Chondrocyte (in vitro differentiated cells): ENCODE measurements at regions not wholly inside any gene's neighbourhood (a gene's known extent, or its start where the extent isn't known, plus 50 kb on each side); places are given as distances from the start of the nearest gene placed in this dataset.
"Not testable (repeated sequence)": the region's sequence is repeated elsewhere in the genome, so short reads cannot be mapped to it uniquely, and the experiment has no call there.

ENCODE experiments used
- DNase-seq: peaks from one replicate; pipeline ENCODE4 v3.0.0; 2021; ENCODE audit warnings: mixed read lengths, low spot score
- H3K27ac Mint-ChIP-seq: one replicate; pipeline ENCODE4 v1.8.0; 2021; ENCODE audit warnings: mild to moderate bottlenecking, moderate library complexity, mixed read lengths; ENCODE audit not compliant: unreplicated experiment
- H3K27me3 Mint-ChIP-seq: 2 replicates; pipeline ENCODE4 v1.8.0; 2021; ENCODE audit warnings: low read depth, mixed read lengths
- H3K36me3 Mint-ChIP-seq: 2 replicates; pipeline ENCODE4 v1.8.0; 2021; ENCODE audit warnings: low read depth, mixed read lengths
- H3K4me1 Mint-ChIP-seq: 2 replicates; pipeline ENCODE4 v1.8.0; 2021; ENCODE audit warnings: low read depth, mild to moderate bottlenecking, mixed read lengths
- H3K4me3 Mint-ChIP-seq: one replicate; pipeline ENCODE4 v1.8.0; 2021; ENCODE audit warnings: mild to moderate bottlenecking, moderate library complexity, mixed read lengths; ENCODE audit not compliant: unreplicated experiment
- H3K9me3 Mint-ChIP-seq: 2 replicates; pipeline ENCODE4 v1.8.0; 2021; ENCODE audit warnings: low read depth, mixed read lengths
- CTCF ChIP-seq: fragments of 200-600 bp; sonication (generic); IDR thresholded peaks from 2 replicates; pipeline ENCODE4 v1.5.0; 2021; ENCODE audit warnings: antibody characterized with exemption, mild to moderate bottlenecking, moderate library complexity

- Mint-ChIP-seq H3K4me1 (no peaks in the 10 kb centered on the region), H3K27me3 (peaks cover 20% of the 10 kb centered on the region), H3K9me3 (no peaks in the 10 kb centered on the region), H3K27ac (no peak overlapping the region), H3K36me3 (no peaks in the 10 kb centered on the region), H3K4me3 (no peak overlapping the region)
- no peak for DNase-seq
- TF ChIP-seq CTCF, result no peak
These were observed 374.9 kb upstream of the PODXL start for GRCh38 chr7:131931370-131931769.

- TF ChIP-seq CTCF, result no peak
These were observed 373.2 kb upstream of the PODXL start for GRCh38 chr7:131929632-131930031.

GRCh38 chr7:131927770-131928423 is 371.5 kb upstream of the PODXL start:
- no peak for DNase-seq
- Mint-ChIP-seq H3K9me3 (peaks cover 5% of the 10 kb centered on the region), H3K4me3 (no peak overlapping the region)

More at GRCh38 chr7:131929632-131930031, 373.2 kb upstream of the PODXL start:
- Mint-ChIP-seq H3K27ac (no peak overlapping the region), H3K4me3 (no peak overlapping the region), H3K36me3 (no peaks in the 10 kb centered on the region), H3K4me1 (no peaks in the 10 kb centered on the region), H3K9me3 (peaks cover 2% of the 10 kb centered on the region), H3K27me3 (peaks cover 24% of the 10 kb centered on the region)
- DNase-seq, result no peak

GRCh38 chr7:131925636-131926035 is 369.2 kb upstream of the PODXL start:
- no peak for DNase-seq
- Mint-ChIP-seq H3K36me3 (no peaks in the 10 kb centered on the region), H3K4me1 (no peaks in the 10 kb centered on the region), H3K9me3 (peaks cover 5% of the 10 kb centered on the region), H3K27ac (no peak overlapping the region), H3K27me3 (peaks cover 25% of the 10 kb centered on the region), H3K4me3 (no peak overlapping the region)
- no peak for TF ChIP-seq CTCF

More at GRCh38 chr7:131927770-131928423, 371.5 kb upstream of the PODXL start:
- Mint-ChIP-seq H3K4me1 (no peaks in the 10 kb centered on the region), H3K27me3 (peaks cover 21% of the 10 kb centered on the region), H3K36me3 (no peaks in the 10 kb centered on the region), H3K27ac (no peak overlapping the region)
- TF ChIP-seq CTCF, result no peak

GRCh38 chr7:131924857-131925256 is 368.4 kb upstream of the PODXL start:
- Mint-ChIP-seq H3K27ac (no peak overlapping the region), H3K36me3 (no peaks in the 10 kb centered on the region), H3K9me3 (peaks cover 5% of the 10 kb centered on the region), H3K4me3 (no peak overlapping the region), H3K4me1 (no peaks in the 10 kb centered on the region), H3K27me3 (peaks cover 25% of the 10 kb centered on the region)
- DNase-seq, result no peak
- TF ChIP-seq CTCF, result no peak

GRCh38 chr7:131922948-131923347 is 366.5 kb upstream of the PODXL start:
- H3K36me3 Mint-ChIP-seq, H3K9me3 Mint-ChIP-seq, H3K27ac Mint-ChIP-seq, DNase-seq, H3K4me1 Mint-ChIP-seq, H3K4me3 Mint-ChIP-seq: not testable (repeated sequence)
- peaks cover 20% of the 10 kb centered on the region for H3K27me3 Mint-ChIP-seq
